Fibroblast of the aortic adventitia (primary cell): ENCODE measurements at regions not wholly inside any gene's neighbourhood (a gene's known extent, or its start where the extent isn't known, plus 50 kb on each side); places are given as distances from the start of the nearest gene placed in this dataset.

ENCODE experiments used
- DNase-seq: peaks from one replicate; pipeline ENCODE4 v3.0.0-alpha.2; 2010; ENCODE audit warnings: low read depth
- H3K4me3 ChIP-seq: 2 replicates; pipeline ENCODE4 v1.5.1; 2011; ENCODE audit warnings: low read depth, mild to moderate bottlenecking, control low read depth, low read length, moderate library complexity
- TF ChIP-seq, protein P1 (sequence below): IDR thresholded peaks from 2 replicates; pipeline ENCODE4 v1.5.1; 2011; ENCODE audit warnings: mild to moderate bottlenecking, low read length, control low read depth, inconsistent platforms; ENCODE audit not compliant: insufficient read depth

DNA sequence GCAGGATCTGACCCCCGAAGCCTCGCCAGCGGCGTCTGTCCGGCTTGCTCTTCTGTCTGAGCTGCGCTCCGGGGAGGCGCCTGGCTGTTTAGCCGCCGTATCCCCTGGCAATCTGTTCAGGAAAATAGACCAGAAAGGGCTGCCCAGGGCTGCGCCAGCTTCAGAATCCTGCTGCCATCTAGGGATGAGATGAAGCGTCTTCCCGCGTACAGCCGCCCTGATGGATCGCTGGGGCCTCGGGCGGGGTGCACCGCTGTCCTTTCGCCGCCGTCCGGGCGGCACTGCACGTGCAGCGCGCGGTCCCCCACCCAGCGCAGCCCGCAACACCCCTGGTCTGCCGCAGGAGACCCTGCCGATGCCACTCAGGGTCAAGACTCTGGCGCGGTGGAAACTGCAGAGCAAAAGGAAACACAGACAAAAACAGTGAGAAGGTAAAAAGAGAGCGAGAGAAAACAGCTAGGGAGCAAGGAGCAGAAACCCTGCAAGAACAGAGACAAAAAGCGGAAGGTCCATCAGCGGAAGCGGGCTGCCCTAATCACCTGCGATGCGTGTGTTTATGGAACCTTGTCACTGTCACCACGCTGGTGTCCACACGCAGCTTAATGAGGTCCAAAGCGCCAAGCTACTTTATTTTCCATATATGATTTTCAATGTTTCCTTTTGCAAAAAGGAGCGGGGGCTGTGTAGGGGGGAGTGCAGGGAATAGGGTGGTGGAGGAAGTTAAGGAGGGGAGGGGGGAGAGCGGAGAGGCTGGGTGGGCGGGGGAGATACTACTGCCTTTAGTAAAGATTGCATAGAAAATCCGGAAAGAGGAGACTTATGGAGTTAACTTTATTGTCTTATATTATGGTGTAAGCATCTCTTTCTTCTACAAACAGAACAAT is 2113.3 kb upstream of the PIK3C3 start:
- TF ChIP-seq, protein P1, sequence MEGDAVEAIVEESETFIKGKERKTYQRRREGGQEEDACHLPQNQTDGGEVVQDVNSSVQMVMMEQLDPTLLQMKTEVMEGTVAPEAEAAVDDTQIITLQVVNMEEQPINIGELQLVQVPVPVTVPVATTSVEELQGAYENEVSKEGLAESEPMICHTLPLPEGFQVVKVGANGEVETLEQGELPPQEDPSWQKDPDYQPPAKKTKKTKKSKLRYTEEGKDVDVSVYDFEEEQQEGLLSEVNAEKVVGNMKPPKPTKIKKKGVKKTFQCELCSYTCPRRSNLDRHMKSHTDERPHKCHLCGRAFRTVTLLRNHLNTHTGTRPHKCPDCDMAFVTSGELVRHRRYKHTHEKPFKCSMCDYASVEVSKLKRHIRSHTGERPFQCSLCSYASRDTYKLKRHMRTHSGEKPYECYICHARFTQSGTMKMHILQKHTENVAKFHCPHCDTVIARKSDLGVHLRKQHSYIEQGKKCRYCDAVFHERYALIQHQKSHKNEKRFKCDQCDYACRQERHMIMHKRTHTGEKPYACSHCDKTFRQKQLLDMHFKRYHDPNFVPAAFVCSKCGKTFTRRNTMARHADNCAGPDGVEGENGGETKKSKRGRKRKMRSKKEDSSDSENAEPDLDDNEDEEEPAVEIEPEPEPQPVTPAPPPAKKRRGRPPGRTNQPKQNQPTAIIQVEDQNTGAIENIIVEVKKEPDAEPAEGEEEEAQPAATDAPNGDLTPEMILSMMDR = peak; percentile 36

DNA sequence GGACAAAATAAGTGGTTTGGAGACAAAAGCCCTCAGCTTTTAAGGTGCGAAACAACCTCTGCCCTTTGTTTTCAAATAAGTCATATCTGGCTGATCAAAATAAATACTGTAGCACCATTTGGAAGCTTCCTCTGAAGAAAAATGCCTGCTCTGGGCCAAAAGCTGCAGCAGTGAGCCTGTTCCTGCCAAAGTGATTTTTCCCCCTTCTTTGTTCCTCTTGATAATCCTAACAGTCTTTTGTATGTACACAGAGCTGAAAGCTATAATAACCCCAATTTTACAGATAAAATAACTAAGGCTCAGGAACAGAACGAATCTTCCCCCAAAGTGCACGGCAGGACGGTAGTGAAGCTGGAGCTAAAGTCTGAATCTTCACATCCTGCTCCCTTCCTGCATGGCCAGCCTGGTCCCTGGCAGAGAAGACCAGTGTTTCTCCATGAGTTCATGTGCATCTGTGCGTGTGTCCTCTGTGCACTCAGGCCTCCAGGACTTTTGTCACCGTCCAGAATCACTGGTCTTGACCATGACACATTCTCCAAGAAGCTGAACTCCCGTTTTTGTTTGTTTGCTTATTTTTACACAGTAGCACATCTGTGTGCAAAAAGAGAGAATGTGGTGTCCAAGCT is 2114.1 kb upstream of the PIK3C3 start:
- TF ChIP-seq, protein P1 = no peak
- peak overlapping the region; percentile 51 for H3K4me3 ChIP-seq
- DNase-seq = no peak

More for the DNA sequence above, 2113.3 kb upstream of the PIK3C3 start:
- H3K4me3 ChIP-seq = peak overlapping the region; percentile 51
- peak; percentile 39 for DNase-seq

DNA sequence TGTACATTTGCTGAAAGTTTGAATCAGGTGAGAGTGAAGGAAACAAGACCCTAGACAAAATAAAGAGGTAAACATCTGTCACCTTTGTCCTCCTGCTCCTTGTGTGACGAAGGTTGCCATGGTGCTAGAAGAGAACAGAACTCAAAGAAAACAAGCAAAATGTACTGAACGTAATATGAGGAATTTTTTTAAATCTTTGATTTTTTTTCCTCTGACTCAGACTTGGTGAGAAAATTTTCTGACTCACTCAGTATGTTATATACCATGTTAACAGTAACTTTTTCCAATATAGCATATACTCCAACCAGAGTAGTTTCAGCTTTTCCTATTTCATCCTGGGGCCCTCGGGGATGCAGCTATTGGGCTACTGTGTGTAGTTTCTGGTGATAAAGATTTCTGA is 2114.6 kb upstream of the PIK3C3 start:
- H3K4me3 ChIP-seq = no peak overlapping the region
- DNase-seq = no peak
- TF ChIP-seq, protein P1 = no peak

- no peak overlapping the region for H3K4me3 ChIP-seq
- TF ChIP-seq, protein P1 = no peak
- no peak for DNase-seq
These were observed 2115.3 kb upstream of the PIK3C3 start for GRCh38 chr18:39839782-39840181.

DNA sequence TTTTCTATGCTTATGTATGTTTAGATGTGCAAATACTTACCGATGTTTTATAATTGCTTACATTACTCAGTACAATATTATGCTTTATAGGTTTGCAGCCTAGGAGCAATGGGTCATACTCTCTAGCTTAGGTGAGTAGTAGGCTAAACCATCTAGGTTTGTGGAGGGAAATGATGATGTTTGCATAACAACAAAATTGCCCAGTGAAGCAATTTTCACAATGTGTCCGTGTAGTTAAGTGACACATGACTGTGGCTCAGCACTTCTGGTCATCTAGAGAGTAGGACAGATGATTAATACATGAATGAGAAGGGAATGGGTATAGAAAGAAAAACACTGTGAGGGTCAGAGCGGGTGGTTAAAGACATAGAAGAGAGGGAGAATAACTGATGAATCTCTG is 2116.2 kb upstream of the PIK3C3 start:
- TF ChIP-seq, protein P1 = no peak
- no peak for DNase-seq
- no peak overlapping the region for H3K4me3 ChIP-seq

- no peak overlapping the region for H3K4me3 ChIP-seq
- DNase-seq = no peak
- TF ChIP-seq, protein P1 = no peak
These were observed 2119.6 kb upstream of the PIK3C3 start for GRCh38 chr18:39835303-39836030.
